ENCODE measurements at regions not wholly inside any gene's neighbourhood (a gene's known extent, or its start where the extent isn't known, plus 50 kb on each side); places are given as distances from the start of the nearest gene placed in this dataset.

DNA sequence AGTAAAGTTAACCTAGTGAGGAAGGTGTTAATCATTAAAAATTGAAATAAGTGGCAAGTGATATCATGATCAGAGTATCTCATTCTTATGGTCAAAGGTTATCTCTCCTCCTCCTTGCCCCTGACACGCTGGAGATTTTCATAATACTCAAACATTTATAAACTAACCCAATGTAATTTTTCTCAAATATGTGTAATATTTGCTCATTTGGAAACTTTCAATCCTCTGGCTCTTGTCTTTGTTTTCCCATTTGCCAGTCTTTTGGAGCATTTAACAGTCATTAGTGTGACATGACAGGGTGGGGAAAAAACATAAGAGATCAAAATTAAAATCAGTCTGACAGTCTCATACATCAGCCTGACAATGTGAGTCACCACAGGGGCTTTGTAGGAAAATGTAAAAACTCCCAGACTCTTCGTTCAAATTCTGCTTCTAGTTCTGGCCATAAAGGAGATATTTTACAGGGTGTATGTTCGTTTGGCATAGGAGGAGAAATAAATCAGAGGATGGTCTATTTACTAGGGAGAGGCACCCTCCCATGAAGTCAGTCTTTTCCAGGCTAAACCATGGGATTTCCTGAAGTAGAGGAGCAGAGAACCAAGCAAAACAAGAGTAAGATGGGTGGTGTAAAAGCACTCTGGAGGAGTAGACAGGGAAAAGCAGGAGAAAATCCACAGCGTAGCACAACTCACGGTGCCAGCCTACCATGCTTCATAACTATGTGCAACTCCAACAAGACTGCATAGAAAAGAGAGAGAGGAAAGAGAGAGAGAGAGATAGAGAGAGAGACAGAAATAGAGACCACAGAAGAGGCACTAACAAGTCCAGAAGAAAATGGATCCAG lies 369.2 kb upstream of the PDE3A start:
- H3K9me3 Mint-ChIP-seq, result peaks cover 4% of the 10 kb centered on the region
- no peak for ATAC-seq (ENCODE audit: poor library complexity)
- POLR2A ChIA-PET, result no interaction called here
- H3K36me3 Mint-ChIP-seq (ENCODE audit: low read depth), result no peaks in the 10 kb centered on the region
- Histone ChIP-seq H3K36me3 (ENCODE audit: insufficient read depth, low read length) (no peaks in the 10 kb centered on the region), H3K27ac (ENCODE audit: low read depth in 1 of 2, low read length in 2 of 2) (no peak overlapping the region), H3K4me3 (ENCODE audit: low read length) (no peak overlapping the region), H3K4me1 (ENCODE audit: insufficient read depth, low read length) (no peaks in the 10 kb centered on the region), H3K27me3 (ENCODE audit: control insufficient read depth in 1 of 2, insufficient read depth in 2 of 2, low read length in 2 of 2) (no peaks in the 10 kb centered on the region), H3K9me3 (ENCODE audit: control insufficient read depth in 1 of 2, insufficient read depth in 1 of 2, low read length in 2 of 2) (peaks cover 0 to 4% of the 10 kb centered on the region in 2 experiments)
- no peak overlapping the region for H3K4me3 Mint-ChIP-seq
- H3K27me3 Mint-ChIP-seq, result no peaks in the 10 kb centered on the region
- no peak for TF ChIP-seq CTCF (IDR thresholded peaks at IDR 0.05)
- intact Hi-C loops (cut with DNase I, micrococcal nuclease), result no loop called here
- H3K4me1 Mint-ChIP-seq (ENCODE audit: low read depth), result no peaks in the 10 kb centered on the region
- no peak overlapping the region for H3K27ac Mint-ChIP-seq
- DNase-seq, result no peak
- CTCF ChIA-PET, result no interaction called here

- Mint-ChIP-seq H3K4me1 (ENCODE audit: low read depth) (no peaks in the 10 kb centered on the region), H3K27ac (no peak overlapping the region)
- no peaks in the 10 kb centered on the region for H3K4me1 ChIP-seq (ENCODE audit: insufficient read depth, low read length)
Measured at GRCh38 chr12:19999805-20000138, 368.6 kb upstream of the PDE3A start.

GRCh38 chr12:20000229-20000849 lies 368.0 kb upstream of the PDE3A start:
- Mint-ChIP-seq H3K27ac (no peak overlapping the region), H3K27me3 (no peaks in the 10 kb centered on the region), H3K9me3 (peaks cover 4% of the 10 kb centered on the region), H3K4me1 (ENCODE audit: low read depth) (no peaks in the 10 kb centered on the region), H3K4me3 (no peak overlapping the region), H3K36me3 (ENCODE audit: low read depth) (no peaks in the 10 kb centered on the region)
- POLR2A ChIA-PET, result no interaction called here
- Histone ChIP-seq H3K9me3 (ENCODE audit: control insufficient read depth in 1 of 2, insufficient read depth in 1 of 2, low read length in 2 of 2) (peaks cover 0 to 4% of the 10 kb centered on the region in 2 experiments), H3K4me1 (ENCODE audit: insufficient read depth, low read length) (no peaks in the 10 kb centered on the region), H3K27me3 (ENCODE audit: control insufficient read depth in 1 of 2, insufficient read depth in 2 of 2, low read length in 2 of 2) (no peaks in the 10 kb centered on the region), H3K4me3 (ENCODE audit: low read length) (no peak overlapping the region), H3K36me3 (ENCODE audit: insufficient read depth, low read length) (no peaks in the 10 kb centered on the region), H3K27ac (ENCODE audit: low read depth in 1 of 2, low read length in 2 of 2) (no peak overlapping the region)
- intact Hi-C loops (cut with DNase I, micrococcal nuclease), result no loop called here
- DNase-seq, result no peak
- ATAC-seq (ENCODE audit: poor library complexity), result no peak
- CTCF ChIA-PET, result no interaction called here
- no peak for TF ChIP-seq CTCF (IDR thresholded peaks at IDR 0.05)

More at GRCh38 chr12:19999805-20000138, 368.6 kb upstream of the PDE3A start:
- DNase-seq (no peak), ATAC-seq (ENCODE audit: poor library complexity) (no peak)
- Histone ChIP-seq H3K36me3 (ENCODE audit: insufficient read depth, low read length) (no peaks in the 10 kb centered on the region), H3K4me3 (ENCODE audit: low read length) (no peak overlapping the region), H3K9me3 (ENCODE audit: control insufficient read depth in 1 of 2, insufficient read depth in 1 of 2, low read length in 2 of 2) (peaks cover 0 to 4% of the 10 kb centered on the region in 2 experiments), H3K27me3 (ENCODE audit: control insufficient read depth in 1 of 2, insufficient read depth in 2 of 2, low read length in 2 of 2) (no peaks in the 10 kb centered on the region), H3K27ac (ENCODE audit: low read depth in 1 of 2, low read length in 2 of 2) (no peak overlapping the region)
- Mint-ChIP-seq H3K27me3 (no peaks in the 10 kb centered on the region), H3K4me3 (no peak overlapping the region), H3K36me3 (ENCODE audit: low read depth) (no peaks in the 10 kb centered on the region), H3K9me3 (peaks cover 4% of the 10 kb centered on the region)
- intact Hi-C loops (cut with DNase I, micrococcal nuclease), result no loop called here
- TF ChIP-seq CTCF (IDR thresholded peaks at IDR 0.05), result no peak
- ChIA-PET CTCF (no interaction called here), POLR2A (no interaction called here)

Data from CD4-positive, alpha-beta T cell (primary cell).